ENCODE measurements at regions not wholly inside any gene's neighbourhood (a gene's known extent, or its start where the extent isn't known, plus 50 kb on each side); places are given as distances from the start of the nearest gene placed in this dataset.

- TF ChIP-seq CTCF (IDR thresholded peaks at IDR 0.05) (no peak), POLR2A (IDR thresholded peaks at IDR 0.05) (no peak)
Observed at GRCh38 chr4:156558373-156559025, 413.1 kb downstream of the PDGFC start.

Data from body of pancreas (tissue), 4 donors.